Transverse colon (tissue), 4 donors: ENCODE measurements at regions not wholly inside any gene's neighbourhood (a gene's known extent, or its start where the extent isn't known, plus 50 kb on each side); places are given as distances from the start of the nearest gene placed in this dataset.

ENCODE experiments used
- DNase-seq: peaks from one replicate; pipeline ENCODE4 v3.0.0-alpha.2; 2019
- H3K27ac ChIP-seq, 4 donors: fragments of 200-600 bp; sonication (generic); 2 replicates each; pipeline ENCODE4 v1.5.1; 2016 to 2018; ENCODE audit warnings: inconsistent platforms in 4 of 4
- H3K27me3 ChIP-seq: fragments of 200-600 bp; sonication (generic); 2 replicates; pipeline ENCODE4 v1.5.1; 2017; ENCODE audit warnings: inconsistent platforms
- H3K36me3 ChIP-seq, 4 donors: fragments of 200-600 bp; sonication (generic); 2 replicates each; pipeline ENCODE4 v1.5.1; 2017 to 2019; ENCODE audit warnings: inconsistent platforms in 4 of 4
- H3K4me1 ChIP-seq, 4 donors: fragments of 200-600 bp; sonication (generic); 2 replicates each; pipeline ENCODE4 v1.5.1; 2017 to 2020; ENCODE audit warnings: inconsistent platforms in 4 of 4
- H3K4me3 ChIP-seq, 4 donors: fragments of 200-600 bp; sonication (generic); 1 replicate in 1 of 4; 2 replicates in 3 of 4; pipeline versions ENCODE4 v1.5.1 to v1.6.1; 2017 to 2019; ENCODE audit warnings: inconsistent platforms in 4 of 4
- H3K9me3 ChIP-seq, 2 donors: fragments of 200-600 bp; sonication (generic); 2 replicates each; pipeline ENCODE4 v1.5.1; 2017 to 2019; ENCODE audit warnings: inconsistent platforms in 2 of 2
- CTCF ChIP-seq, 5 experiments: fragments of 200-600 bp in 3 of 5; fragments of 450-650 bp in 2 of 5; sonication (generic) in 3 of 5; IDR thresholded peaks; 1 replicate in 2 of 5; 2 replicates in 3 of 5; pipeline ENCODE4 v1.5.1; 2016 to 2017; ENCODE audit warnings: antibody characterized with exemption in 5 of 5, inconsistent platforms in 3 of 5, mild to moderate bottlenecking in 2 of 5, moderate library complexity in 1 of 5
- EP300 ChIP-seq: sonication (generic); formaldehyde crosslinking; IDR thresholded peaks from one replicate; pipeline ENCODE4 v1.6.1; 2017; ENCODE audit warnings: antibody characterized with exemption, low read depth
- POLR2A ChIP-seq: fragments of 450-650 bp; IDR thresholded peaks from one replicate; pipeline ENCODE4 v1.6.1; 2016; ENCODE audit warnings: antibody characterized with exemption, mild to moderate bottlenecking, moderate library complexity
- POLR2AphosphoS5 ChIP-seq, 3 donors: sonication (generic); formaldehyde crosslinking; IDR thresholded peaks; one replicate each; pipeline ENCODE4 v1.6.1; 2016; ENCODE audit warnings: antibody characterized with exemption in 3 of 3
- WGBS, 2 donors: methylation state at CpG; one replicate each; pipeline ENCODE4 v1.1.5; 2018; ENCODE audit warnings: low coverage in 1 of 2; 5-methylcytosine and 5-hydroxymethylcytosine counted together
- in situ Hi-C, 4 donors: fragments of 200-750 bp; cut with MboI; loops; one replicate each; pipeline versions ENCODE4 v1.15.0 to v1.15.1; 2017; ENCODE audit warnings: low sequenced_read_pairs in 3 of 4, low pct_ligation_motif_present in 1 of 4, low pct_unique_long_range_greater_than_20kb in 1 of 4
- intact Hi-C: fragments of 100-400 bp; cut with DNase I; formaldehyde crosslinking; loops from one replicate; pipeline ENCODE4 v1.15.1; 2023; ENCODE audit warnings: low total_unique reads

DNA sequence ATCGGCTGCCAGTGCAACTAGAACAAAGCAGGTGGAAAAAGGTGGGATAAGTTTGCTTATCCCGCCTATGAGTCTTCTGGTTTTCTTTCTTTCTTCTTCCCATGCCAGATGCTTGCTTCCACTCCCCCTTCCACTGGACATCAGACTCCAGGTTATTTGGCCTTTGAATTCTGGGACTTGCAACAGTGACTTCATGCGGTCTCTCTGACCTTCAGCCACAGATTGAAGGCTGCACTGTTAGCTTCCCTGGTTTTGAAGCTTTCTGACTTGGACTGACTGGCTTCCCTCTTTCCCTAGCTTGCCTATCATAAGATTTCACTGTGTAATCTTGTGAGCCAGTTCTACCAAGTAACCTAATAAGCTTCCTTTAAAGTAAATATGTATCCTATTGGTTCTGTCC is 878.4 kb upstream of the GJE1 start:
- Histone ChIP-seq H3K9me3 (no peaks in the 10 kb centered on the region), H3K36me3 (no peaks in the 10 kb centered on the region), H3K27me3 (no peaks in the 10 kb centered on the region), H3K4me3 (no peak overlapping the region), H3K4me1 (peaks cover 0 to 4% (median 0%) of the 10 kb centered on the region in 4 donors), H3K27ac (no peak overlapping the region)
- no peak for DNase-seq
- in situ Hi-C loops, result no loop called here
- TF ChIP-seq POLR2A, result no peak
- TF ChIP-seq CTCF (IDR thresholded peaks at IDR 0.05), result no peak
- no peak for TF ChIP-seq EP300
- no peak for TF ChIP-seq POLR2AphosphoS5 (IDR thresholded peaks at IDR 0.05)
- 83 to 94% methylated on average over 3 of the region's 3 CpGs for WGBS, 2 donors
- intact Hi-C loops, result loop anchor here (5.0 kb wide), 1 partner anchor 1972 kb away; no protein-coding TSS in a partner anchor

DNA sequence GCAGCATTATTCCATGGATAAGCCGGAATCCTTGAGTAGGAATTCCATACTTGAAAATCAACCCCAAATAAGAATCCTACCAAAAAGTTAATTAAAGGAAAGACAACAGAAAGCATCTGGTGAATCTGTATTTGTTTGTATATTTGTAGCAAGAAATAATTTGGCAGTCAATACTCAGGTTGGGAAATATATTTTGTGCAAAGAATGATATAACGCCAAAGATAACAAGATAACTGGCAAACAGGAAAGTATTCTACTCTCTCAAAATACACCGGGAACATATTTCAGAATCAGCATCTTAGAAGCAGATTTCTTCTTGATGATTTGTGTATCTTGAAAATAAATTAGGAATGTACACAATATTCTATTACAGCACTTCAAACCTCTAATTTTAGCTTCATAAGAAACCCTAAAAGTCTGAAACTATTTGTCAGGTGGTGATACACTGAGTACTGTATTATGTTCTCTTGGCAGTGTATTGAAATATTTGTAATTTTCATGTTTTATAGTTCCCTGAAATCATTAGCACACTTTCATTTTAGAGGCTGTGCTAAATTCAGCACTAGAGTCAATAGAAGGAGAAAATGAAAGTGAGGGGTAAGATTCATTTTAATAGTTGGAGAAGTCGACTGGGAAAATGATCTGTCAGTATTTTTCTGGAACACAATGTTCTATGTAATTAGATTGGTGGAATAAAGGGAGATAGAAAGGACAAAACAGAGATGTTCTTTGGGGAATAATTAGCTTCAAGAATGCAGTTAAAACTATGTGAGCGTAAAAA is 879.7 kb upstream of the GJE1 start:
- intact Hi-C loops (loop anchor here (5.0 kb wide), 1 partner anchor 1971 kb away; no protein-coding TSS in a partner anchor), in situ Hi-C loops (no loop called here)
- Histone ChIP-seq H3K36me3 (no peaks in the 10 kb centered on the region), H3K27me3 (no peaks in the 10 kb centered on the region), H3K4me1 (peaks cover 0 to 4% (median 0%) of the 10 kb centered on the region in 4 donors), H3K9me3 (no peaks in the 10 kb centered on the region), H3K27ac (peak overlapping the region in 2 of 4 donors; percentile 2 to 20), H3K4me3 (no peak overlapping the region)
- DNase-seq, result no peak
- WGBS, 2 donors, result 51 to 64% methylated on average over 5 of the region's 5 CpGs
- TF ChIP-seq POLR2A, result no peak
- no peak for TF ChIP-seq EP300
- TF ChIP-seq CTCF (IDR thresholded peaks at IDR 0.05), result no peak
- no peak for TF ChIP-seq POLR2AphosphoS5 (IDR thresholded peaks at IDR 0.05)

- TF ChIP-seq CTCF (IDR thresholded peaks at IDR 0.05) (no peak), POLR2A (no peak), POLR2AphosphoS5 (IDR thresholded peaks at IDR 0.05) (no peak), EP300 (no peak)
- intact Hi-C loops, result loop anchor here (5.0 kb wide), 1 partner anchor 1969 kb away; no protein-coding TSS in a partner anchor
- Histone ChIP-seq H3K27me3 (no peaks in the 10 kb centered on the region), H3K9me3 (no peaks in the 10 kb centered on the region), H3K4me3 (no peak overlapping the region), H3K36me3 (no peaks in the 10 kb centered on the region), H3K27ac (no peak overlapping the region), H3K4me1 (peaks cover 0 to 4% (median 0%) of the 10 kb centered on the region in 4 donors)
- in situ Hi-C loops, result no loop called here
- DNase-seq, result no peak
Observed at GRCh38 chr6:141251286-141251685, 881.4 kb upstream of the GJE1 start.

GRCh38 chr6:141248021-141248799 is 884.5 kb upstream of the GJE1 start:
- no peaks in the 10 kb centered on the region for H3K9me3 ChIP-seq
- H3K4me1 ChIP-seq, result peaks cover 0 to 4% (median 0%) of the 10 kb centered on the region in 4 donors
- TF ChIP-seq POLR2AphosphoS5 (IDR thresholded peaks at IDR 0.05), result no peak
- no peak for TF ChIP-seq EP300
- no peak for TF ChIP-seq POLR2A
- no peak for TF ChIP-seq CTCF (IDR thresholded peaks at IDR 0.05)
- H3K27ac ChIP-seq, result no peak overlapping the region
- no peaks in the 10 kb centered on the region for H3K27me3 ChIP-seq
- intact Hi-C loops, result no loop called here
- DNase-seq, result no peak
- 61 to 66% methylated on average over 4 of the region's 4 CpGs for WGBS, 2 donors
- H3K36me3 ChIP-seq, result no peaks in the 10 kb centered on the region
- H3K4me3 ChIP-seq, result no peak overlapping the region
- in situ Hi-C loops, result no loop called here
